Small intestine (tissue), 7 donors: ENCODE measurements at regions not wholly inside any gene's neighbourhood (a gene's known extent, or its start where the extent isn't known, plus 50 kb on each side); places are given as distances from the start of the nearest gene placed in this dataset.

Source experiments
- DNase-seq, 2 donors: peaks; one replicate each; pipeline versions ENCODE4 v3.0.0 to v3.0.0-alpha.2; 2013
- FAIRE-seq: peaks from 2 replicates; lab custom pipeline; 2012; peaks lifted over from hg19 to GRCh38; lab: Jason Lieb, UNC
- H3K27ac ChIP-seq, 3 donors: one replicate each; pipeline ENCODE4 v1.5.1; 2013; ENCODE audit warnings: low read length in 2 of 3, mild to moderate bottlenecking in 2 of 3, control low read depth in 1 of 3, inconsistent platforms in 1 of 3, low read depth in 1 of 3, moderate library complexity in 1 of 3
- H3K27me3 ChIP-seq, 3 donors: one replicate each; pipeline ENCODE4 v1.6.1; 2013; ENCODE audit warnings: low read length in 3 of 3, inconsistent platforms in 1 of 3; ENCODE audit not compliant: control insufficient read depth in 3 of 3, insufficient read depth in 3 of 3
- H3K36me3 ChIP-seq, 3 donors: one replicate each; pipeline ENCODE4 v1.6.1; 2013; ENCODE audit warnings: low read length in 3 of 3, inconsistent platforms in 1 of 3, low read depth in 1 of 3, mild to moderate bottlenecking in 1 of 3, moderate library complexity in 1 of 3; ENCODE audit not compliant: control insufficient read depth in 3 of 3, insufficient read depth in 2 of 3
- H3K4me1 ChIP-seq, 3 donors: one replicate each; pipeline ENCODE4 v1.6.1; 2013; ENCODE audit warnings: low read length in 2 of 3, inconsistent platforms in 1 of 3, low read depth in 1 of 3, mild to moderate bottlenecking in 1 of 3, moderate library complexity in 1 of 3; ENCODE audit not compliant: control insufficient read depth in 3 of 3, insufficient read depth in 2 of 3
- H3K4me3 ChIP-seq, 3 donors: one replicate each; pipeline ENCODE4 v1.5.1; 2013; ENCODE audit warnings: low read length in 3 of 3, control low read depth in 1 of 3, inconsistent platforms in 1 of 3, low read depth in 1 of 3, mild to moderate bottlenecking in 1 of 3, moderate library complexity in 1 of 3
- H3K9me3 ChIP-seq, 2 donors: one replicate each; pipeline ENCODE4 v1.6.1; 2013; ENCODE audit warnings: low read depth in 1 of 2, low read length in 1 of 2; ENCODE audit not compliant: control insufficient read depth in 2 of 2, insufficient read depth in 1 of 2
- WGBS, 3 donors: extraction: QIAGEN DNeasy Blood & Tissue Kit; methylation state at CpG; one replicate each; pipeline ENCODE4 v1.1.7; 2013; 5-methylcytosine and 5-hydroxymethylcytosine counted together
- donor health status: healthy with polysubstance abuse.
- donor health status: control.
- donor health status: control.
- donor health status: Bipolar disorder and iron deficiency.
- donor health status: healthy.

- no peaks in the 10 kb centered on the region for H3K27me3 ChIP-seq
- H3K27ac ChIP-seq: no peak overlapping the region
- H3K36me3 ChIP-seq: no peaks in the 10 kb centered on the region
- 62 to 69% (median 67%) methylated on average over 8 of the region's 8 CpGs for WGBS, 3 donors
- DNase-seq: no peak
- no peak overlapping the region for H3K4me3 ChIP-seq
- H3K9me3 ChIP-seq: no peaks in the 10 kb centered on the region
- no peaks in the 10 kb centered on the region for H3K4me1 ChIP-seq
- FAIRE-seq: no peak
Observed at GRCh38 chr12:11969437-11970154, 101.1 kb upstream of the BCL2L14 start.

DNA sequence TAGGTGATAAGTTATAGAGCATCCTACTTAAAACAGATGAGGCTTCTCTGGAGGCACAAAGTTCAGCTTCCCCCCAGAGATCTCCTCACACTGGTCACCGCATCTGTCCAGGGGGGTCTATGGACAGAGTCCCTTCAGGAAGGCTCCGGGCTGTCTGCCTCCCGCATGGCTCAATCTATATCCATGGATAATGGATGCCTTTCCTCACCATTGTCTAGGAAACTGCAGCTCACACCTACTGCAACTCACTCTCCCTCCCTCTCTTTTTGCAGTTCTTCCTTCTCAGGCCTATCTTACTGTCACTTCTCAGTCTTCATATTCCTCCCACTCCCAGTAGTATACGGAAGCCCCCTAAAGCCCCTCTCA lies 100.6 kb upstream of the BCL2L14 start:
- Histone ChIP-seq H3K4me1 (no peaks in the 10 kb centered on the region), H3K9me3 (no peaks in the 10 kb centered on the region), H3K27ac (no peak overlapping the region), H3K36me3 (no peaks in the 10 kb centered on the region), H3K4me3 (no peak overlapping the region), H3K27me3 (no peaks in the 10 kb centered on the region)
- WGBS, 3 donors: 79 to 88% (median 82%) methylated on average over 4 of the region's 4 CpGs
- DNase-seq: no peak
- no peak for FAIRE-seq

GRCh38 chr12:11973396-11973795 lies 97.3 kb upstream of the BCL2L14 start:
- H3K4me3 ChIP-seq: no peak overlapping the region
- H3K27ac ChIP-seq: no peak overlapping the region
- 77 to 82% (median 79%) methylated on average over 6 of the region's 6 CpGs for WGBS, 3 donors
- FAIRE-seq: no peak
- DNase-seq: no peak
- H3K4me1 ChIP-seq: no peaks in the 10 kb centered on the region
- peaks cover 0 to 3% of the 10 kb centered on the region in 2 donors for H3K9me3 ChIP-seq
- H3K36me3 ChIP-seq: no peaks in the 10 kb centered on the region
- no peaks in the 10 kb centered on the region for H3K27me3 ChIP-seq

DNA sequence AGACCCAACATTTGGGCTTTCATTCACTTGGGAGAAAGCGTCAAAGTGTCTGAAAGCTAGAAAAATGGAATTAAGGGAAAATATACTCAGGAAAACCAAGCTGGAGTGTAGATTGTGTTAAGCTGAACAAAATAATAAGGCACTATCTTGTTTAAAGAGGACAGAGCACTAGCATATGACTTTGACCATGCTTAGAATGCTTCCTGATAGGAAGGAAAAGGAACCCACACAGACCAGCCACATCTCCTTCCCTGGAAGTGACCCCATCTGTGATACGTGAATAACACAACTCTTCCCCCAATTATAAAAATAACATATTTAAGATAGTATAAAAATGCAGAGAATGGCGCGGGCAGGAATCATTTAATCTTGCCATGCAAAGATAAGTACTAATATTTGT lies 94.7 kb upstream of the BCL2L14 start:
- H3K9me3 ChIP-seq: peaks cover 0 to 3% of the 10 kb centered on the region in 2 donors
- H3K4me1 ChIP-seq: no peaks in the 10 kb centered on the region
- FAIRE-seq (no peak), DNase-seq (no peak)
- H3K4me3 ChIP-seq: no peak overlapping the region
- H3K27me3 ChIP-seq: no peaks in the 10 kb centered on the region
- no peak overlapping the region for H3K27ac ChIP-seq
- WGBS, 3 donors: 59 to 68% (median 64%) methylated on average over 4 of the region's 4 CpGs
- H3K36me3 ChIP-seq: no peaks in the 10 kb centered on the region

DNA sequence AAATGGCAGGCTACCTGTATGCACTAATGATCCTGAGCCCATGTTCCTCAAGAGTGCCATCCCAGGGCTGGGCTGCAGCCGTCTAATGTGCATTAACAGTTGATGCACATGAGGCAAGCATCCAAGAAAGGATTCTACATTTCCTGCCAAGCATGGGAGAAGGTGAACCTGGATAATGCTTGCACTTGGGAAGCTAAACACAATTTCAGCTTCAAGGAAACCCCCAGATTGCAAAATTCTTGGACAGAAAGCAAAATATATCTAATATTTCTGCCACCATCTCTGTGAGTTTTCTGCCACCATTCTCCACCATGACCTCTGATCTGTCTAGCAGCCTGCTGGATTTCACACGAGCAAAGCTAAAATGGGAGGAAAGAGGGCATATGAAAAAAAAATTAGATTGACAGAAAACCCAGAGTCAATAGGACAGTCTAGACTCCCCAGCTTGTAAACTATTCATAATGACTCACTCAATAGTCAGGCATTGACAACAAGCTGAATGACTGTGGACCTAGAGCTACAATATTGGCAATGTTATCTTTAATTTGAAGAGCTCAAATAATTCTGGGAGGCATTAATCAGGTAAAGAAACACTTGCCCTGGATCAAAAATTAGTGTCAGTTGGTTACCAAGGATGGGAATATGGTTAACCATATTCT lies 91.9 kb upstream of the BCL2L14 start:
- DNase-seq (no peak), FAIRE-seq (no peak)
- Histone ChIP-seq H3K9me3 (peaks cover 0 to 3% of the 10 kb centered on the region in 2 donors), H3K4me3 (no peak overlapping the region), H3K27ac (no peak overlapping the region), H3K4me1 (no peaks in the 10 kb centered on the region), H3K36me3 (no peaks in the 10 kb centered on the region), H3K27me3 (no peaks in the 10 kb centered on the region)
- WGBS, 3 donors: 69 to 85% (median 71%) methylated on average over 2 of the region's 2 CpGs

GRCh38 chr12:11980115-11980514 lies 90.6 kb upstream of the BCL2L14 start:
- WGBS, 3 donors: 90 to 98% (median 91%) methylated on average over 2 of the region's 2 CpGs
- Histone ChIP-seq H3K9me3 (peaks cover 0 to 3% of the 10 kb centered on the region in 2 donors), H3K27ac (no peak overlapping the region), H3K4me3 (no peak overlapping the region), H3K4me1 (no peaks in the 10 kb centered on the region), H3K27me3 (no peaks in the 10 kb centered on the region), H3K36me3 (no peaks in the 10 kb centered on the region)
- FAIRE-seq (no peak), DNase-seq (no peak)

DNA sequence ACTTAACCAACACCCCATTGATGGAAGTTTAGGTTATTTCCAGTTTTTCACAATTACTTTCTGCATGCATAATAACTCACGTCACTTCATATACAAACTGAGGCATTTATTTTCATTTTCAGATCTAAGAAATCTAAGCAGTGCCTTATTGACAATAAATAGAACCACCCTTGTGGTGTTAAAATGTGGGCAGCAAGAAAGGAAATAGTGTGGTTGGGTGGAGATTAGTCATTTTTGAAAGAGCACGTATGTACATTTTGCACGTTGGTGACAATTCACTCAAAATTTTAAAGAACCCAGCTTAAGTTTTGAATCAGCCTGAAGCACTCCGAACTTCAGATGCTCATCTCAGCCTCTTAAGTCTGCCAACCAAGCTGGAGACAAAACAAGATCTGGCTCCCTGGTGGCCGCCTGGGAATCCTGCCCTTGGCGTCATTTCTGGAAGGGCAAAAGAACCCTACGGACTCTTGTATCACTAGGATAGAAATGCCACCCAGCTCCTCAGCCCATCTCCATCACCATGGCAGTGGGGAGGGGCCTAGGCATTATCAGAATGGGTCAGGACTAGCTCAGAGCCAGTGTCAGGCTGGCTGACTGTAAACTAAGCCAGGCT lies 89.5 kb upstream of the BCL2L14 start:
- Histone ChIP-seq H3K27me3 (no peaks in the 10 kb centered on the region), H3K4me3 (no peak overlapping the region), H3K9me3 (peaks cover 0 to 3% of the 10 kb centered on the region in 2 donors), H3K27ac (no peak overlapping the region), H3K36me3 (no peaks in the 10 kb centered on the region), H3K4me1 (no peaks in the 10 kb centered on the region)
- WGBS, 3 donors: 66 to 85% (median 68%) methylated on average over 7 of the region's 7 CpGs
- DNase-seq (no peak), FAIRE-seq (no peak)

DNA sequence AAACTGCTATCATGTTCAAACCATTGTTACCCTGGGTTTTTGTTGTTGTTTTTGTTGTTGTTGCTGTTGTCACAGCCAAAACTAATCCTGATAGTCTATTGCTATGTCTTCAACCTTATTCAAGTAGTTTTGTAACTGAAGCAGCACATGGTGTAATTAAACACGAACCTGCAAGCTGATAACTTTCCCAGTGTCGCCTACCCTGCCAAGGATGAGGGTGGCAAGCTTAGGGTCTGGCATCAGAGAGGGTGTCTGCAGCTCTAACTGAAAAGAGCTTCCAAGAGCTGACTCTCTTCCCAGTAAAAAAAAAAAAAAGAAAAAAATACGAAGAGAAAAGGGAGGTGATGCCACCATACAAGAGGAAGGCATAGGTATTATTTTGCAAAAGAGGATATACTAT lies 86.3 kb upstream of the BCL2L14 start:
- H3K9me3 ChIP-seq: no peaks in the 10 kb centered on the region
- H3K4me3 ChIP-seq: no peak overlapping the region
- H3K36me3 ChIP-seq: no peaks in the 10 kb centered on the region
- FAIRE-seq (no peak), DNase-seq (no peak)
- H3K27me3 ChIP-seq: no peaks in the 10 kb centered on the region
- no peaks in the 10 kb centered on the region for H3K4me1 ChIP-seq
- no peak overlapping the region for H3K27ac ChIP-seq
- 77 to 86% (median 82%) methylated on average over 3 of the region's 3 CpGs for WGBS, 3 donors
